Cardiac muscle cell (in vitro differentiated cells and primary cell): ENCODE measurements at regions not wholly inside any gene's neighbourhood (a gene's known extent, or its start where the extent isn't known, plus 50 kb on each side); places are given as distances from the start of the nearest gene placed in this dataset.

Source experiments
- DNase-seq, 2 donors: peaks; one replicate each; pipeline versions ENCODE4 v3.0.0 to v3.0.0-alpha.2; 2010 to 2017; ENCODE audit warnings: low read depth in 1 of 2, low spot score in 1 of 2
- H3K27ac ChIP-seq: fragments of 200-600 bp; sonication (generic); 2 replicates; pipeline ENCODE4 v1.5.1; 2016
- H3K27me3 ChIP-seq: fragments of 200-600 bp; sonication (generic); 2 replicates; pipeline ENCODE4 v1.6.0; 2016; ENCODE audit warnings: control low read depth
- H3K36me3 ChIP-seq: fragments of 200-600 bp; sonication (generic); 2 replicates; pipeline ENCODE4 v1.5.1; 2016; ENCODE audit warnings: control low read depth
- H3K4me1 ChIP-seq: fragments of 200-600 bp; sonication (generic); 2 replicates; pipeline ENCODE4 v1.8.1; 2017; ENCODE audit warnings: low read depth, mild to moderate bottlenecking, mixed run types
- H3K4me3 ChIP-seq: fragments of 200-600 bp; sonication (generic); 2 replicates; pipeline ENCODE4 v1.5.1; 2016; ENCODE audit warnings: mild to moderate bottlenecking
- H3K9me3 ChIP-seq: fragments of 200-600 bp; sonication (generic); 2 replicates; pipeline ENCODE4 v1.5.1; 2017; ENCODE audit warnings: low read depth, mild to moderate bottlenecking, control low read depth
- CTCF ChIP-seq: IDR thresholded peaks from 2 replicates; pipeline ENCODE4 v1.5.1; 2012; ENCODE audit warnings: low read depth, mild to moderate bottlenecking, low read length

- no peaks in the 10 kb centered on the region for H3K36me3 ChIP-seq
- H3K9me3 ChIP-seq, result no peaks in the 10 kb centered on the region
- no peaks in the 10 kb centered on the region for H3K27me3 ChIP-seq
- no peak overlapping the region for H3K4me3 ChIP-seq
- no peak for TF ChIP-seq CTCF
- H3K27ac ChIP-seq, result no peak overlapping the region
- DNase-seq, result no peak
- H3K4me1 ChIP-seq, result no peaks in the 10 kb centered on the region
These were observed 502.0 kb upstream of the MKI67 start for GRCh38 chr10:128628252-128628651.

GRCh38 chr10:128629111-128630096, 503.2 kb upstream of the MKI67 start:
- H3K9me3 ChIP-seq, result no peaks in the 10 kb centered on the region
- TF ChIP-seq CTCF, result no peak
- H3K36me3 ChIP-seq, result no peaks in the 10 kb centered on the region
- peak in 1 of 2 donors; percentile 30 for DNase-seq
- H3K27ac ChIP-seq, result no peak overlapping the region
- no peaks in the 10 kb centered on the region for H3K27me3 ChIP-seq
- no peaks in the 10 kb centered on the region for H3K4me1 ChIP-seq
- H3K4me3 ChIP-seq, result no peak overlapping the region

GRCh38 chr10:128630787-128631252, 504.6 kb upstream of the MKI67 start:
- no peak for TF ChIP-seq CTCF
- Histone ChIP-seq H3K4me1 (no peaks in the 10 kb centered on the region), H3K27me3 (no peaks in the 10 kb centered on the region), H3K4me3 (no peak overlapping the region), H3K27ac (no peak overlapping the region), H3K36me3 (no peaks in the 10 kb centered on the region), H3K9me3 (no peaks in the 10 kb centered on the region)
- DNase-seq, result peak in 1 of 2 donors; percentile 7

DNA sequence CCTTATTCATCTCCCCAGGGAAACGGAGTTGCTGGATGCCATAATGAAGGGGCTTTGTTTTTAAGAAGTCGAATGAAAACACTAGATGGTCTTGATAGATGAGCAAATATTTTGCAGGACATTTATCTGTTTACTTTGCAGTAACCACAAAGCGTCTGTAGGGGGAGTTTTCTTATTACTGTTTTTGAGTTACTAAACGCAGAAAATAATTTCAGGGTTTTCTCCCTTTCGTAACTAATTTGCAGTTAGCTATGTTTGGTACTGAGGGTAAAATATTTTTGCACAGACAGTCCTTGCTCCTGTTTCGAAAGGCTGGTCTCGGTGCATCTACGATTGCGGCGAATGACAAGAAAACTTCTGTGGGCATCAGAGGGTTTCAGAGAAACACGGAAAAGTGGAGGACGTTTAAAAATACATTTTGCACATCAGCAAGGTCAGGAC, 505.6 kb upstream of the MKI67 start:
- no peaks in the 10 kb centered on the region for H3K36me3 ChIP-seq
- H3K4me3 ChIP-seq, result no peak overlapping the region
- TF ChIP-seq CTCF, result peak; percentile 68
- H3K27me3 ChIP-seq, result no peaks in the 10 kb centered on the region
- H3K4me1 ChIP-seq, result no peaks in the 10 kb centered on the region
- no peaks in the 10 kb centered on the region for H3K9me3 ChIP-seq
- no peak overlapping the region for H3K27ac ChIP-seq
- peak; percentile 30 to 50 for DNase-seq

- Histone ChIP-seq H3K4me3 (no peak overlapping the region), H3K27ac (no peak overlapping the region), H3K9me3 (no peaks in the 10 kb centered on the region), H3K27me3 (no peaks in the 10 kb centered on the region), H3K36me3 (no peaks in the 10 kb centered on the region), H3K4me1 (no peaks in the 10 kb centered on the region)
- no peak for DNase-seq
- no peak for TF ChIP-seq CTCF
These were observed 506.5 kb upstream of the MKI67 start for GRCh38 chr10:128632694-128633093.
